ENCODE measurements at regions not wholly inside any gene's neighbourhood (a gene's known extent, or its start where the extent isn't known, plus 50 kb on each side); places are given as distances from the start of the nearest gene placed in this dataset.

- H3K4me3 Mint-ChIP-seq (ENCODE audit: unreplicated experiment): no peak overlapping the region
- peaks cover 28% of the 10 kb centered on the region for H3K9me3 Mint-ChIP-seq (ENCODE audit: unreplicated experiment)
- POLR2A ChIA-PET: no interaction called here
- no TSS peak for BruUV-seq (replicated peaks)
- TF ChIP-seq CTCF (IDR thresholded peaks at IDR 0.05; ENCODE audit: unreplicated experiment): no peak
- DNase-seq (ENCODE audit: unreplicated experiment): no peak
- no peak overlapping the region for H3K27ac Mint-ChIP-seq (ENCODE audit: low read depth, unreplicated experiment)
- intact Hi-C loops (cut with micrococcal nuclease): no loop called here
- no peaks in the 10 kb centered on the region for H3K27me3 Mint-ChIP-seq (ENCODE audit: insufficient read depth, unreplicated experiment)
- CTCF ChIA-PET: no interaction called here
- no peaks in the 10 kb centered on the region for H3K36me3 Mint-ChIP-seq (ENCODE audit: insufficient read depth, unreplicated experiment)
- no peaks in the 10 kb centered on the region for H3K4me1 Mint-ChIP-seq (ENCODE audit: insufficient read depth, unreplicated experiment)
Observed at GRCh38 chr22:34122042-34122441, 201.8 kb upstream of the LARGE1 start.

GRCh38 chr22:34129691-34130486, 209.6 kb upstream of the LARGE1 start:
- DNase-seq (ENCODE audit: unreplicated experiment): no peak
- ChIA-PET POLR2A (no interaction called here), CTCF (interaction anchor here (0.7 kb wide), 1 partner anchor 159 kb away, joined by 3 read pairs; no protein-coding TSS in a partner anchor)
- no peaks in the 10 kb centered on the region for H3K4me1 Mint-ChIP-seq (ENCODE audit: insufficient read depth, unreplicated experiment)
- intact Hi-C loops (cut with micrococcal nuclease): no loop called here
- H3K36me3 Mint-ChIP-seq (ENCODE audit: insufficient read depth, unreplicated experiment): no peaks in the 10 kb centered on the region
- H3K27ac Mint-ChIP-seq (ENCODE audit: low read depth, unreplicated experiment): no peak overlapping the region
- BruUV-seq (replicated peaks): no TSS peak
- TF ChIP-seq CTCF (IDR thresholded peaks at IDR 0.05; ENCODE audit: unreplicated experiment): no peak
- no peak overlapping the region for H3K4me3 Mint-ChIP-seq (ENCODE audit: unreplicated experiment)
- H3K9me3 Mint-ChIP-seq (ENCODE audit: unreplicated experiment): peaks cover 43% of the 10 kb centered on the region
- H3K27me3 Mint-ChIP-seq (ENCODE audit: insufficient read depth, unreplicated experiment): no peaks in the 10 kb centered on the region

- no peak overlapping the region for H3K27ac Mint-ChIP-seq (ENCODE audit: low read depth, unreplicated experiment)
- TF ChIP-seq CTCF (IDR thresholded peaks at IDR 0.05; ENCODE audit: unreplicated experiment): no peak
- CTCF ChIA-PET: interaction anchor here (0.7 kb wide), 2 partner anchors 38 to 861 kb away, joined by 3 read pairs; no protein-coding TSS in a partner anchor
- no TSS peak for BruUV-seq (replicated peaks)
- POLR2A ChIA-PET: no interaction called here
- H3K9me3 Mint-ChIP-seq (ENCODE audit: unreplicated experiment): peaks cover 29% of the 10 kb centered on the region
- intact Hi-C loops (cut with micrococcal nuclease): no loop called here
- no peaks in the 10 kb centered on the region for H3K27me3 Mint-ChIP-seq (ENCODE audit: insufficient read depth, unreplicated experiment)
- no peak for DNase-seq (ENCODE audit: unreplicated experiment)
- H3K4me3 Mint-ChIP-seq (ENCODE audit: unreplicated experiment): no peak overlapping the region
- H3K36me3 Mint-ChIP-seq (ENCODE audit: insufficient read depth, unreplicated experiment): no peaks in the 10 kb centered on the region
- H3K4me1 Mint-ChIP-seq (ENCODE audit: insufficient read depth, unreplicated experiment): no peaks in the 10 kb centered on the region
Observed at GRCh38 chr22:34135749-34136148, 215.5 kb upstream of the LARGE1 start.

GRCh38 chr22:34150023-34150422, 229.7 kb upstream of the LARGE1 start:
- H3K9me3 Mint-ChIP-seq (ENCODE audit: unreplicated experiment): peaks cover 64% of the 10 kb centered on the region
- no peaks in the 10 kb centered on the region for H3K36me3 Mint-ChIP-seq (ENCODE audit: insufficient read depth, unreplicated experiment)
- intact Hi-C loops (cut with micrococcal nuclease): no loop called here
- H3K27me3 Mint-ChIP-seq (ENCODE audit: insufficient read depth, unreplicated experiment): no peaks in the 10 kb centered on the region
- no peaks in the 10 kb centered on the region for H3K4me1 Mint-ChIP-seq (ENCODE audit: insufficient read depth, unreplicated experiment)
- CTCF ChIA-PET: no interaction called here
- DNase-seq (ENCODE audit: unreplicated experiment): no peak
- BruUV-seq (replicated peaks): no TSS peak
- no peak overlapping the region for H3K4me3 Mint-ChIP-seq (ENCODE audit: unreplicated experiment)
- POLR2A ChIA-PET: no interaction called here
- H3K27ac Mint-ChIP-seq (ENCODE audit: low read depth, unreplicated experiment): no peak overlapping the region
- no peak for TF ChIP-seq CTCF (IDR thresholded peaks at IDR 0.05; ENCODE audit: unreplicated experiment)

Measured in MCF 10A (cell line).